ENCODE measurements at regions not wholly inside any gene's neighbourhood (a gene's known extent, or its start where the extent isn't known, plus 50 kb on each side); places are given as distances from the start of the nearest gene placed in this dataset.

GRCh38 chr9:38337706-38338264 lies 54.7 kb upstream of the ALDH1B1 start:
- H3K27ac ChIP-seq, result no peak overlapping the region
- H3K4me3 ChIP-seq, result no peak overlapping the region
- no peaks in the 10 kb centered on the region for H3K4me1 ChIP-seq
- H3K36me3 ChIP-seq, result no peaks in the 10 kb centered on the region
- DNase-seq (no peak), ATAC-seq (no peak)
- TF ChIP-seq CTCF (IDR thresholded peaks at IDR 0.05), result no peak
- intact Hi-C loops (cut with DNase I), result no loop called here
- H3K9me3 ChIP-seq, result no peaks in the 10 kb centered on the region
- no peaks in the 10 kb centered on the region for H3K27me3 ChIP-seq

- intact Hi-C loops (cut with DNase I), result no loop called here
- no peak overlapping the region for H3K4me3 ChIP-seq
- DNase-seq (no peak), ATAC-seq (no peak)
- TF ChIP-seq CTCF (IDR thresholded peaks at IDR 0.05), result no peak
- no peaks in the 10 kb centered on the region for H3K4me1 ChIP-seq
- H3K9me3 ChIP-seq, result no peaks in the 10 kb centered on the region
- H3K27me3 ChIP-seq, result no peaks in the 10 kb centered on the region
- H3K36me3 ChIP-seq, result no peaks in the 10 kb centered on the region
- H3K27ac ChIP-seq, result no peak overlapping the region
Observed at GRCh38 chr9:38337181-38337580, 55.3 kb upstream of the ALDH1B1 start.

GRCh38 chr9:38336341-38336740 lies 56.2 kb upstream of the ALDH1B1 start:
- TF ChIP-seq CTCF (IDR thresholded peaks at IDR 0.05), result no peak
- DNase-seq (no peak), ATAC-seq (no peak)
- no peak overlapping the region for H3K27ac ChIP-seq
- intact Hi-C loops (cut with DNase I), result no loop called here
- H3K4me1 ChIP-seq, result no peaks in the 10 kb centered on the region
- no peaks in the 10 kb centered on the region for H3K27me3 ChIP-seq
- no peaks in the 10 kb centered on the region for H3K36me3 ChIP-seq
- no peak overlapping the region for H3K4me3 ChIP-seq
- H3K9me3 ChIP-seq, result no peaks in the 10 kb centered on the region

- Histone ChIP-seq H3K4me1 (no peaks in the 10 kb centered on the region), H3K36me3 (no peaks in the 10 kb centered on the region), H3K9me3 (no peaks in the 10 kb centered on the region), H3K4me3 (no peak overlapping the region), H3K27me3 (no peaks in the 10 kb centered on the region), H3K27ac (no peak overlapping the region)
- intact Hi-C loops (cut with DNase I), result no loop called here
- no peak for TF ChIP-seq CTCF (IDR thresholded peaks at IDR 0.05)
- DNase-seq (no peak), ATAC-seq (no peak)
Observed at GRCh38 chr9:38335686-38336085, 56.8 kb upstream of the ALDH1B1 start.

GRCh38 chr9:38334234-38334633 lies 58.3 kb upstream of the ALDH1B1 start:
- H3K4me1 ChIP-seq, result no peaks in the 10 kb centered on the region
- H3K36me3 ChIP-seq, result no peaks in the 10 kb centered on the region
- peak in 1 of 2 donors; percentile 11 for TF ChIP-seq CTCF (IDR thresholded peaks at IDR 0.05)
- intact Hi-C loops (cut with DNase I), result no loop called here
- DNase-seq, result no peak
- no peak overlapping the region for H3K27ac ChIP-seq
- ATAC-seq, result no peak
- H3K27me3 ChIP-seq, result no peaks in the 10 kb centered on the region
- no peaks in the 10 kb centered on the region for H3K9me3 ChIP-seq
- no peak overlapping the region for H3K4me3 ChIP-seq

All from left lung (tissue), 4 donors.